ENCODE measurements at regions not wholly inside any gene's neighbourhood (a gene's known extent, or its start where the extent isn't known, plus 50 kb on each side); places are given as distances from the start of the nearest gene placed in this dataset.

DNA sequence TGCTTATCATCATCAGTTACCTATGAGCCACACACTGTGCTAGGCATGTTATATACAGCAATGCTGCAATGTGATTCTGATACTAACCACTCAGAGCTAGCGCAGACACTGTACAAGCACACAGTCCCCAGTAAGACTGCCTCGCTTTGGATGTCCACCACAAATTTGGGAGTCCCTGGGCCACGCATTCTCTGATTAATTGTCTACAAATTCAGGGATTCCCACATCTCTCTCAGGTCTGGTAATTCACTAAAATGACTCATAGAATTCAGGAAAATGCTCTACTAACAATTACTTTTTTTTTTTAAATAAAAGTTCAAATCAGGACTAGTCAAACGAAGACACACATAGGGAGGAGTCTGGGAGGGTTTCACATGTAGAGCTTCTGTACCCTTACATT, 652.1 kb upstream of the AADAT start:
- TF ChIP-seq, protein P1, sequence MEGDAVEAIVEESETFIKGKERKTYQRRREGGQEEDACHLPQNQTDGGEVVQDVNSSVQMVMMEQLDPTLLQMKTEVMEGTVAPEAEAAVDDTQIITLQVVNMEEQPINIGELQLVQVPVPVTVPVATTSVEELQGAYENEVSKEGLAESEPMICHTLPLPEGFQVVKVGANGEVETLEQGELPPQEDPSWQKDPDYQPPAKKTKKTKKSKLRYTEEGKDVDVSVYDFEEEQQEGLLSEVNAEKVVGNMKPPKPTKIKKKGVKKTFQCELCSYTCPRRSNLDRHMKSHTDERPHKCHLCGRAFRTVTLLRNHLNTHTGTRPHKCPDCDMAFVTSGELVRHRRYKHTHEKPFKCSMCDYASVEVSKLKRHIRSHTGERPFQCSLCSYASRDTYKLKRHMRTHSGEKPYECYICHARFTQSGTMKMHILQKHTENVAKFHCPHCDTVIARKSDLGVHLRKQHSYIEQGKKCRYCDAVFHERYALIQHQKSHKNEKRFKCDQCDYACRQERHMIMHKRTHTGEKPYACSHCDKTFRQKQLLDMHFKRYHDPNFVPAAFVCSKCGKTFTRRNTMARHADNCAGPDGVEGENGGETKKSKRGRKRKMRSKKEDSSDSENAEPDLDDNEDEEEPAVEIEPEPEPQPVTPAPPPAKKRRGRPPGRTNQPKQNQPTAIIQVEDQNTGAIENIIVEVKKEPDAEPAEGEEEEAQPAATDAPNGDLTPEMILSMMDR (conservative IDR thresholded peaks at IDR 0.05; ENCODE audit: low read depth, low read length) = no peak
- TF ChIP-seq EZH2 (IDR thresholded peaks at IDR 0.05; ENCODE audit: low read length, unreplicated experiment) = no peak
- no peak for TF ChIP-seq EZH2phosphoT487 (IDR thresholded peaks at IDR 0.05; ENCODE audit: borderline replicate concordance, low read length)
